ENCODE measurements at regions not wholly inside any gene's neighbourhood (a gene's known extent, or its start where the extent isn't known, plus 50 kb on each side); places are given as distances from the start of the nearest gene placed in this dataset.

- H3K9me3 ChIP-seq (ENCODE audit: control insufficient read depth in 2 of 2, insufficient read depth in 1 of 2, low read length in 1 of 2) = no peaks in the 10 kb centered on the region
- H3K4me3 ChIP-seq (ENCODE audit: low read length in 2 of 2) = no peak overlapping the region
- no peak for DNase-seq (ENCODE audit: low read depth in 6 of 9, low spot score in 9 of 9)
- H3K36me3 ChIP-seq (ENCODE audit: control insufficient read depth in 2 of 2, insufficient read depth in 2 of 2, low read length in 1 of 2) = no peaks in the 10 kb centered on the region
- no peak overlapping the region for H3K27ac ChIP-seq (ENCODE audit: low read depth in 1 of 2, low read length in 1 of 2)
- H3K4me1 ChIP-seq (ENCODE audit: control insufficient read depth in 2 of 2, insufficient read depth in 2 of 2, low read length in 2 of 2) = peaks cover 0 to 3% of the 10 kb centered on the region in 2 donors
- 94% methylated on average over 10 of the region's 10 CpGs for WGBS
- peaks cover 19 to 26% of the 10 kb centered on the region in 2 donors for H3K27me3 ChIP-seq (ENCODE audit: control insufficient read depth in 2 of 2, insufficient read depth in 1 of 2, low read length in 1 of 2)
Observed at GRCh38 chr10:128545216-128545615, 419.0 kb upstream of the MKI67 start.

GRCh38 chr10:128546651-128547165, 420.5 kb upstream of the MKI67 start:
- Histone ChIP-seq H3K9me3 (ENCODE audit: control insufficient read depth in 2 of 2, insufficient read depth in 1 of 2, low read length in 1 of 2) (no peaks in the 10 kb centered on the region), H3K27me3 (ENCODE audit: control insufficient read depth in 2 of 2, insufficient read depth in 1 of 2, low read length in 1 of 2) (peaks cover 4 to 11% of the 10 kb centered on the region in 2 donors), H3K36me3 (ENCODE audit: control insufficient read depth in 2 of 2, insufficient read depth in 2 of 2, low read length in 1 of 2) (no peaks in the 10 kb centered on the region), H3K4me3 (ENCODE audit: low read length in 2 of 2) (no peak overlapping the region), H3K4me1 (ENCODE audit: control insufficient read depth in 2 of 2, insufficient read depth in 2 of 2, low read length in 2 of 2) (no peaks in the 10 kb centered on the region), H3K27ac (ENCODE audit: low read depth in 1 of 2, low read length in 1 of 2) (no peak overlapping the region)
- DNase-seq (ENCODE audit: low read depth in 6 of 9, low spot score in 9 of 9) = no peak
- WGBS = 88% methylated on average over 15 of the region's 15 CpGs

GRCh38 chr10:128549101-128549608, 422.9 kb upstream of the MKI67 start:
- no peaks in the 10 kb centered on the region for H3K4me1 ChIP-seq (ENCODE audit: control insufficient read depth in 2 of 2, insufficient read depth in 2 of 2, low read length in 2 of 2)
- H3K4me3 ChIP-seq (ENCODE audit: low read length in 2 of 2) = no peak overlapping the region
- no peaks in the 10 kb centered on the region for H3K36me3 ChIP-seq (ENCODE audit: control insufficient read depth in 2 of 2, insufficient read depth in 2 of 2, low read length in 1 of 2)
- peaks cover 0 to 2% of the 10 kb centered on the region in 2 donors for H3K27me3 ChIP-seq (ENCODE audit: control insufficient read depth in 2 of 2, insufficient read depth in 1 of 2, low read length in 1 of 2)
- H3K9me3 ChIP-seq (ENCODE audit: control insufficient read depth in 2 of 2, insufficient read depth in 1 of 2, low read length in 1 of 2) = no peaks in the 10 kb centered on the region
- no peak overlapping the region for H3K27ac ChIP-seq (ENCODE audit: low read depth in 1 of 2, low read length in 1 of 2)
- 92% methylated on average over 6 of the region's 6 CpGs for WGBS
- DNase-seq (ENCODE audit: low read depth in 6 of 9, low spot score in 9 of 9) = no peak

- no peaks in the 10 kb centered on the region for H3K9me3 ChIP-seq (ENCODE audit: control insufficient read depth in 2 of 2, insufficient read depth in 1 of 2, low read length in 1 of 2)
- H3K36me3 ChIP-seq (ENCODE audit: control insufficient read depth in 2 of 2, insufficient read depth in 2 of 2, low read length in 1 of 2) = no peaks in the 10 kb centered on the region
- no peak for DNase-seq (ENCODE audit: low read depth in 6 of 9, low spot score in 9 of 9)
- H3K4me3 ChIP-seq (ENCODE audit: low read length in 2 of 2) = no peak overlapping the region
- no peak overlapping the region for H3K27ac ChIP-seq (ENCODE audit: low read depth in 1 of 2, low read length in 1 of 2)
- no peaks in the 10 kb centered on the region for H3K4me1 ChIP-seq (ENCODE audit: control insufficient read depth in 2 of 2, insufficient read depth in 2 of 2, low read length in 2 of 2)
- WGBS = 89% methylated on average over 10 of the region's 10 CpGs
- H3K27me3 ChIP-seq (ENCODE audit: control insufficient read depth in 2 of 2, insufficient read depth in 1 of 2, low read length in 1 of 2) = peaks cover 0 to 1% of the 10 kb centered on the region in 2 donors
Observed at GRCh38 chr10:128550045-128550444, 423.8 kb upstream of the MKI67 start.

- Histone ChIP-seq H3K36me3 (ENCODE audit: control insufficient read depth in 2 of 2, insufficient read depth in 2 of 2, low read length in 1 of 2) (no peaks in the 10 kb centered on the region), H3K4me1 (ENCODE audit: control insufficient read depth in 2 of 2, insufficient read depth in 2 of 2, low read length in 2 of 2) (no peaks in the 10 kb centered on the region), H3K27ac (ENCODE audit: low read depth in 1 of 2, low read length in 1 of 2) (no peak overlapping the region), H3K4me3 (ENCODE audit: low read length in 2 of 2) (no peak overlapping the region), H3K27me3 (ENCODE audit: control insufficient read depth in 2 of 2, insufficient read depth in 1 of 2, low read length in 1 of 2) (no peaks in the 10 kb centered on the region), H3K9me3 (ENCODE audit: control insufficient read depth in 2 of 2, insufficient read depth in 1 of 2, low read length in 1 of 2) (no peaks in the 10 kb centered on the region)
- DNase-seq (ENCODE audit: low read depth in 6 of 9, low spot score in 9 of 9) = no peak
- WGBS = 98% methylated on average over 7 of the region's 7 CpGs
Observed at GRCh38 chr10:128551475-128551874, 425.3 kb upstream of the MKI67 start.

- no peaks in the 10 kb centered on the region for H3K36me3 ChIP-seq (ENCODE audit: control insufficient read depth in 2 of 2, insufficient read depth in 2 of 2, low read length in 1 of 2)
- H3K4me3 ChIP-seq (ENCODE audit: low read length in 2 of 2) = no peak overlapping the region
- H3K9me3 ChIP-seq (ENCODE audit: control insufficient read depth in 2 of 2, insufficient read depth in 1 of 2, low read length in 1 of 2) = no peaks in the 10 kb centered on the region
- DNase-seq (ENCODE audit: low read depth in 6 of 9, low spot score in 9 of 9) = no peak
- WGBS = 91% methylated on average over 2 of the region's 2 CpGs
- H3K4me1 ChIP-seq (ENCODE audit: control insufficient read depth in 2 of 2, insufficient read depth in 2 of 2, low read length in 2 of 2) = no peaks in the 10 kb centered on the region
- H3K27me3 ChIP-seq (ENCODE audit: control insufficient read depth in 2 of 2, insufficient read depth in 1 of 2, low read length in 1 of 2) = no peaks in the 10 kb centered on the region
- no peak overlapping the region for H3K27ac ChIP-seq (ENCODE audit: low read depth in 1 of 2, low read length in 1 of 2)
Observed at GRCh38 chr10:128553755-128554154, 427.5 kb upstream of the MKI67 start.

- Histone ChIP-seq H3K4me1 (ENCODE audit: control insufficient read depth in 2 of 2, insufficient read depth in 2 of 2, low read length in 2 of 2) (no peaks in the 10 kb centered on the region), H3K9me3 (ENCODE audit: control insufficient read depth in 2 of 2, insufficient read depth in 1 of 2, low read length in 1 of 2) (no peaks in the 10 kb centered on the region), H3K4me3 (ENCODE audit: low read length in 2 of 2) (no peak overlapping the region), H3K36me3 (ENCODE audit: control insufficient read depth in 2 of 2, insufficient read depth in 2 of 2, low read length in 1 of 2) (no peaks in the 10 kb centered on the region), H3K27me3 (ENCODE audit: control insufficient read depth in 2 of 2, insufficient read depth in 1 of 2, low read length in 1 of 2) (no peaks in the 10 kb centered on the region), H3K27ac (ENCODE audit: low read depth in 1 of 2, low read length in 1 of 2) (no peak overlapping the region)
- 84% methylated on average over 15 of the region's 15 CpGs for WGBS
- DNase-seq (ENCODE audit: low read depth in 6 of 9, low spot score in 9 of 9) = no peak
Observed at GRCh38 chr10:128556182-128557110, 430.2 kb upstream of the MKI67 start.

- Histone ChIP-seq H3K27ac (ENCODE audit: low read depth in 1 of 2, low read length in 1 of 2) (no peak overlapping the region), H3K9me3 (ENCODE audit: control insufficient read depth in 2 of 2, insufficient read depth in 1 of 2, low read length in 1 of 2) (no peaks in the 10 kb centered on the region), H3K27me3 (ENCODE audit: control insufficient read depth in 2 of 2, insufficient read depth in 1 of 2, low read length in 1 of 2) (no peaks in the 10 kb centered on the region), H3K4me3 (ENCODE audit: low read length in 2 of 2) (no peak overlapping the region), H3K4me1 (ENCODE audit: control insufficient read depth in 2 of 2, insufficient read depth in 2 of 2, low read length in 2 of 2) (no peaks in the 10 kb centered on the region), H3K36me3 (ENCODE audit: control insufficient read depth in 2 of 2, insufficient read depth in 2 of 2, low read length in 1 of 2) (no peaks in the 10 kb centered on the region)
- no peak for DNase-seq (ENCODE audit: low read depth in 6 of 9, low spot score in 9 of 9)
- WGBS = 80% methylated on average over 12 of the region's 12 CpGs
Observed at GRCh38 chr10:128557149-128557710, 431.0 kb upstream of the MKI67 start.

GRCh38 chr10:128560406-128560805, 434.2 kb upstream of the MKI67 start:
- no peaks in the 10 kb centered on the region for H3K4me1 ChIP-seq (ENCODE audit: control insufficient read depth in 2 of 2, insufficient read depth in 2 of 2, low read length in 2 of 2)
- H3K9me3 ChIP-seq (ENCODE audit: control insufficient read depth in 2 of 2, insufficient read depth in 1 of 2, low read length in 1 of 2) = no peaks in the 10 kb centered on the region
- H3K4me3 ChIP-seq (ENCODE audit: low read length in 2 of 2) = no peak overlapping the region
- no peak for DNase-seq (ENCODE audit: low read depth in 6 of 9, low spot score in 9 of 9)
- H3K27ac ChIP-seq (ENCODE audit: low read depth in 1 of 2, low read length in 1 of 2) = no peak overlapping the region
- no peaks in the 10 kb centered on the region for H3K27me3 ChIP-seq (ENCODE audit: control insufficient read depth in 2 of 2, insufficient read depth in 1 of 2, low read length in 1 of 2)
- WGBS = 94% methylated on average over 1 of the region's 1 CpG
- no peaks in the 10 kb centered on the region for H3K36me3 ChIP-seq (ENCODE audit: control insufficient read depth in 2 of 2, insufficient read depth in 2 of 2, low read length in 1 of 2)

Data from thymus (tissue), 11 donors.